HG03432 (cell line): ENCODE measurements at regions not wholly inside any gene's neighbourhood (a gene's known extent, or its start where the extent isn't known, plus 50 kb on each side); places are given as distances from the start of the nearest gene placed in this dataset.

Experiments used
- ATAC-seq: cut with Tn5 transposase; IDR thresholded peaks from one replicate; pipeline ENCODE4 v1.9.1; 2021; ENCODE audit warnings: mild to moderate bottlenecking, moderate library complexity; ENCODE audit not compliant: unreplicated experiment

- ATAC-seq, result no peak
These were observed 95.4 kb upstream of the KLHL25 start for GRCh38 chr15:85889956-85890619.

- ATAC-seq, result no peak
These were observed 95.9 kb upstream of the KLHL25 start for GRCh38 chr15:85890620-85890980.

- no peak for ATAC-seq
These were observed 96.7 kb upstream of the KLHL25 start for GRCh38 chr15:85891470-85891869.

GRCh38 chr15:85892232-85892631 is 97.5 kb upstream of the KLHL25 start:
- no peak for ATAC-seq

GRCh38 chr15:85897207-85897894 is 102.6 kb upstream of the KLHL25 start:
- ATAC-seq, result no peak

- ATAC-seq, result no peak
These were observed 103.4 kb upstream of the KLHL25 start for GRCh38 chr15:85897895-85898717.

GRCh38 chr15:85899927-85900326 is 105.2 kb upstream of the KLHL25 start:
- ATAC-seq, result no peak

GRCh38 chr15:85905751-85906450 is 111.2 kb upstream of the KLHL25 start:
- ATAC-seq, result no peak

- ATAC-seq, result no peak
These were observed 111.9 kb upstream of the KLHL25 start for GRCh38 chr15:85906640-85907039.

- no peak for ATAC-seq
These were observed 116.1 kb upstream of the KLHL25 start for GRCh38 chr15:85910834-85911233.

GRCh38 chr15:85913461-85913860 is 118.7 kb upstream of the KLHL25 start:
- no peak for ATAC-seq

GRCh38 chr15:85920956-85921355 is 126.2 kb upstream of the KLHL25 start:
- no peak for ATAC-seq

- no peak for ATAC-seq
These were observed 129.4 kb upstream of the KLHL25 start for GRCh38 chr15:85924088-85924487.

- no peak for ATAC-seq
These were observed 131.0 kb upstream of the KLHL25 start for GRCh38 chr15:85925649-85926237.

- ATAC-seq, result no peak
These were observed 132.1 kb upstream of the KLHL25 start for GRCh38 chr15:85926834-85927233.

- ATAC-seq, result no peak
These were observed 133.3 kb upstream of the KLHL25 start for GRCh38 chr15:85927931-85928537.

GRCh38 chr15:85929786-85930185 is 135.1 kb upstream of the KLHL25 start:
- ATAC-seq, result no peak

GRCh38 chr15:85932391-85932790 is 137.7 kb upstream of the KLHL25 start:
- no peak for ATAC-seq

GRCh38 chr15:85934691-85935090 is 140.0 kb upstream of the KLHL25 start:
- no peak for ATAC-seq

- ATAC-seq, result no peak
These were observed 140.5 kb upstream of the KLHL25 start for GRCh38 chr15:85935182-85935581.
